ENCODE measurements at regions not wholly inside any gene's neighbourhood (a gene's known extent, or its start where the extent isn't known, plus 50 kb on each side); places are given as distances from the start of the nearest gene placed in this dataset.

GRCh38 chr1:37391211-37392011 lies 83.0 kb upstream of the ZC3H12A start:
- TF ChIP-seq CTCF (IDR thresholded peaks at IDR 0.05; ENCODE audit: low read length) (no peak), EZH2 (optimal IDR thresholded peaks at IDR 0.05; ENCODE audit: low read depth, low read length) (no peak)

All from MM.1S (cell line).